ENCODE measurements at regions not wholly inside any gene's neighbourhood (a gene's known extent, or its start where the extent isn't known, plus 50 kb on each side); places are given as distances from the start of the nearest gene placed in this dataset.

DNA sequence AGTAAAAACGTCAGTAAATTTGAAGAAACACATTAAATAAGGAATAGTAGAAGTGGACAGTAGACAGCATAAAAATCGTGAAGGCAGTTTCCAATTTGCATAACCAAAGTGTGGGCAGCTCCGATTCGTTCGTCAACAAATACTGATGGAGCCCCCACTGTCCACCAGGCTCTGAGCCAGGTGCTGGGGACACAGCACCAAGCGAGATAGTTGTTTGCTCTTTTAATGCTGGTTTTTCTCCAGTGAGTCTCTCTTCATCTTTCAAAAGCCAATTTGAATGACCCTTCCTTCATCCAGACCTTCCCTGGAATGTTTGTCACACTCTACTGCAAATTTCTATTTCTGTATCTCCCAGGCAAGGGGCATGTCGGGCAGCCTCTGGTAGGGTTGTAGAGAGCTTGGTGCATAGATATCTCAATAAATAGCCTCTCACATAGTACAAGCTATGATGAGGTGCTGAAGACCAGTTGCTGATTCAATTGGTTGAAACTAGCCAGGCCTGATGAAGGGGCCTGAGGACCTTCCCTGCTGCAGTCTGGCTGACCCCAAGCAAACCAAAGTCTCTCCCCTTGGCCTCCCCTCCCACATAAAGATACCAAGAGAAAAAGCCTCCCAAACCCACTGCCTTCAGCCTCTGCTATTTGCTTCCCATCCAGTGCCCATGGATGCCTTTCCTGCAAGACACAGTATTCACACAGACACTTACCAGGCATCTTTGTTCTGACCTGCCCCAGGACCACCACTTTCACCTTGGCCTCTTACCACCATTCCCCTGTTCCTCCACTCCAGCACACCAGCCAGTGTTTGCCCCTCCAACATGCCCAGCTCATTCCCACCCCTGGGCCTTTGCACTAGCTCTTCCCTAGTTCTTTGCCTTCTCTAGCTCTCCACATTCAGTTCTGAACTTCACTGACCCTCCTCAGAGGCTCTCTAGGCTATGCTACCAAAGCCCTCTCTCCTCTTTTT, 125.2 kb downstream of the CEBPB start:
- Histone ChIP-seq H3K27me3 (ENCODE audit: insufficient read depth, low read length) (no peaks in the 10 kb centered on the region), H3K4me1 (ENCODE audit: insufficient read depth, low read length) (peaks cover 8% of the 10 kb centered on the region), H3K9me3 (ENCODE audit: low read depth, low read length) (no peaks in the 10 kb centered on the region), H3K4me3 (ENCODE audit: low read length) (no peak overlapping the region)

DNA sequence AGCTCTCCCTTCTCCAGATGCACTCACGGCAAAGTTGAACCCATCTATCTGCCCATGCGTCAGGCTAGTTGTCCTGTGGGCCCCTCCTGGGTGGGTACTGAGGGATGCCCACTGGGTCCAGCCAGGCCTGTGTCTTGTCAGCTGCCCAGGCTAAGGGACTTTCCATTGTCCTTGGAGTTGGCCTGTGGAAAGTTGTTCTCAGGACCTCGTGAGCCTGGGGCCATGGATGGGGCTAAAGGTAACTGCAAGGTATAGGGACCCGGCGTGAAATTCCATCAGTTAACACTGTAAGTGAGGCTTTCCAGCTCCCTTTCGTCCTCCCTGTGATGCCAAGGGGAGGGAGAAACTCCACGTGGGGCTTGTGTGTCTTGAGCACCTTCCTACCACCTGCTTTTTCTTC, 126.5 kb downstream of the CEBPB start:
- no peaks in the 10 kb centered on the region for H3K9me3 ChIP-seq (ENCODE audit: low read depth, low read length)
- peaks cover 8% of the 10 kb centered on the region for H3K4me1 ChIP-seq (ENCODE audit: insufficient read depth, low read length)
- no peak overlapping the region for H3K4me3 ChIP-seq (ENCODE audit: low read length)
- H3K27me3 ChIP-seq (ENCODE audit: insufficient read depth, low read length), result no peaks in the 10 kb centered on the region

DNA sequence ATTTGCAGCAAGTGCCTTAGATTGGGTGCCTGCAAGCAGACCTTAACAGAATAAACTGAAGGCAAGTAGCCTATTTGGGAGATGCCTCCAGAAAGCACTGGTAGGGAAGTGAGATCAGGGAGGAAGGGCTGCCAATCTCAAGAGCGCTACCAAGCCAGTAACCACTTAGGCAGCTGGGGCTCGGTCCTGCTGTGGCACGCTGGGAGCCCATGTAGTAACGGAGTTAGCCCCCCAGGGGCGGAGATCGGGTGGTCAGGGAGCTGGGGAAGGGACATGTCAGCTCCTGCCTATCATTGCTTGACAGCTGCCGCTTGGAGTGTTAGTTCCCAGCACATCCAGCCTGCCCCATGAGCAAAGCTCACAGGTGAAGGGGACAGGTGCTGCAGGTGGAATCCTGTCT, 127.0 kb downstream of the CEBPB start:
- peaks cover 8% of the 10 kb centered on the region for H3K4me1 ChIP-seq (ENCODE audit: insufficient read depth, low read length)
- H3K4me3 ChIP-seq (ENCODE audit: low read length), result no peak overlapping the region
- no peaks in the 10 kb centered on the region for H3K9me3 ChIP-seq (ENCODE audit: low read depth, low read length)
- no peaks in the 10 kb centered on the region for H3K27me3 ChIP-seq (ENCODE audit: insufficient read depth, low read length)

DNA sequence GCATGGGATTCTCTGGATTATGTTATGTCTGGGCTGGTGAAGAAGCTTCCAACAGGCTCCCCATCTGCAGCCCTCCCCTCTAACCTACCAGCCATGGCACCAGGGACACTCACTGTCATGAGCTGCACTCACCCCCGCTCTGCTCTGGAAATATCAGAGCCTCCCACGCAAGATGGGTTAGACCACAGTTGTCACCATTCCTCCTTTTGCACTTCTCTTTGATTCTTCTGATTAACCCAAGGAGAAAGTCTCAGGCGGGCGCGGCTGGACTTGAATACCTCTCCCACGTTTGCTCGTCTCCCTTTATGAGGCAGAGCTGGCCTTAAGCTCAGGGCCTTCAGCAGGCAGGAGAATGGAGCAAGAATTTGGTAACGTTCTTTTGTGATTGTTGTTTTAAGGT, 128.1 kb downstream of the CEBPB start:
- no peaks in the 10 kb centered on the region for H3K27me3 ChIP-seq (ENCODE audit: insufficient read depth, low read length)
- H3K4me1 ChIP-seq (ENCODE audit: insufficient read depth, low read length), result peaks cover 8% of the 10 kb centered on the region
- H3K9me3 ChIP-seq (ENCODE audit: low read depth, low read length), result no peaks in the 10 kb centered on the region
- no peak overlapping the region for H3K4me3 ChIP-seq (ENCODE audit: low read length)

DNA sequence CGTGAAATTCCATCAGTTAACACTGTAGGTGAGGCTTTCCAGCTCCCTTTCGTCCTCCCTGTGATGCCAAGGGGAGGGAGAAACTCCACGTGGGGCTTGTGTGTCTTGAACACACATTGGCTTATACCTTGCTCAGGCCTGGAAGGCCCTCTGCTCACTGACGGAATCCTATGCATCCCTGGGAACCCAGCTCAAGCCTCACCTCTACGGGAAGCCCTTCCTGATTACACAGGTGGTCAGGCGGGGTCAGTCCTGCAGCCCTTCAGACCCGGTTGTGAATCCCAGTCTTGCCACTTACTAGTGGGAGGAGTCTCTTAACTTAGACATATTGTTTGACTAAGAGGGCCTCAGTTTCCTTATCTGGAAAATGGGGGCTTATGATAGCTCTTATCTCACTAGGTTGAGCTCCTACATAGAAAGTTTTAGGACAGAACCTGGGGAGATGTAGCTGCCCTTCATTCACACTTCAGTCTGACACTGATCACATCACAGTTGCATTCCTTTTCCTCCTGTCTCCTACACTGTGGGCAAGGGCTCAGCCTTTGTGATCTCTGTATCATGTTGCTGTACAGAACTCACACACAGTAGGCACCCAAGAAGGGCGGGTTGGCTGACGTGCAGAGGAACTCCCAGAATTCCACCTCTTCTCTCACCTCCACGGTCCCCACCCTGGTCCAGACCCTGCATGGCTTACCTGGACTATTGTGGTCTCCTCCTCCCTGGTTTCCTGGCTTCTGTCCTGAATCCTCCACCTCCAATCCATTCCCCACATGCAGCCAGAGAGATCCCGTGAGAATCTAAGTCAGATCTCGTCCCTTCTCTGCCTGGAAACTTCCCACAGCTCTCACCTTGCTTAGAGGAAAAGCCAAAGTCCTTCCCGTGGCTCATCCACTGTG, 129.6 kb downstream of the CEBPB start:
- Histone ChIP-seq H3K4me1 (ENCODE audit: insufficient read depth, low read length) (peaks cover 12% of the 10 kb centered on the region), H3K9me3 (ENCODE audit: low read depth, low read length) (no peaks in the 10 kb centered on the region), H3K27me3 (ENCODE audit: insufficient read depth, low read length) (no peaks in the 10 kb centered on the region), H3K4me3 (ENCODE audit: low read length) (no peak overlapping the region)

DNA sequence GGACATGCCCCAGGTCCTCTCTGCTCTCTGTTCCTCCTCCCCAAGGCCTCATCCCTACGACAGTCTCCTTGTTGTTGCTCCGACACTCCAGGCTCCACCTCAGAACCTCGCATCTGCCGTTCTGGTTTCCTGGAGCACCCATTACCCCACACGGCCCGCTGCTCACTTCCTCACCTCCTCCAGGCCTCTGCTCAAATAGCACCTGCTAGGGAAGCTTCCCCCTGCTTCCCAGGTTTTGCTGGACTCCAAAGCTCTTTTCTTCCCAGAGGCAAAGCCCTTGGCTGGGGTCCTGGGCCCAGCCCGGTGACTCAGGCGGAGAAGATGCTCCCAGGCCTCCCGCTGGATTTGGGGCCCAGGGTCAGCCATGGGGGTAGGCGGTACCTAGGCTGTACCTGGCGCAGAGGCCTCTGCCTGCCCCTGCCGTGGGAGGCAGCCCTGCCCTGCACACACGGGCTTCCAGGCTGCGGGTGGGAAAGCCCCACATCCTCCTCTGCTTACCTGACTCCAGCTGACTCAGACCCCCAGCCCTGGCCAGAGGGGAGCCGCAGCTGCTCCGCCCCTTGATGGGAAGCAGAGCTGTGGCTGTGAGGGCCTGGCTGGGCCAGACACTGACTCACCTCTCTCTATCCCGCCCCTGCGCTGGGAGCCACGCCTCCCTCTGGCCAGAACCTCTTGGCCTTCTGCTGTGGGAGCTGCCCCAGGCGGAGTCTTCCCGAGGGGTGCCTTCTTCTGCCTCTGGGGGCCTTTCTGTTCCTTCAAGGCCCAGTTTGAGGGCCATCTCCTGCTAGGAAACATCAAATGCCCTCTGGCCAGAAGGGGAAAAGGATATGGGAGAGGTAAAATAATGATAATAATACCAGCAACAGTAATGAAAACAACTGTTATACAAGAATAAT, 130.5 kb downstream of the CEBPB start:
- peaks cover 12% of the 10 kb centered on the region for H3K4me1 ChIP-seq (ENCODE audit: insufficient read depth, low read length)
- H3K4me3 ChIP-seq (ENCODE audit: low read length), result no peak overlapping the region
- H3K9me3 ChIP-seq (ENCODE audit: low read depth, low read length), result no peaks in the 10 kb centered on the region
- H3K27me3 ChIP-seq (ENCODE audit: insufficient read depth, low read length), result no peaks in the 10 kb centered on the region

DNA sequence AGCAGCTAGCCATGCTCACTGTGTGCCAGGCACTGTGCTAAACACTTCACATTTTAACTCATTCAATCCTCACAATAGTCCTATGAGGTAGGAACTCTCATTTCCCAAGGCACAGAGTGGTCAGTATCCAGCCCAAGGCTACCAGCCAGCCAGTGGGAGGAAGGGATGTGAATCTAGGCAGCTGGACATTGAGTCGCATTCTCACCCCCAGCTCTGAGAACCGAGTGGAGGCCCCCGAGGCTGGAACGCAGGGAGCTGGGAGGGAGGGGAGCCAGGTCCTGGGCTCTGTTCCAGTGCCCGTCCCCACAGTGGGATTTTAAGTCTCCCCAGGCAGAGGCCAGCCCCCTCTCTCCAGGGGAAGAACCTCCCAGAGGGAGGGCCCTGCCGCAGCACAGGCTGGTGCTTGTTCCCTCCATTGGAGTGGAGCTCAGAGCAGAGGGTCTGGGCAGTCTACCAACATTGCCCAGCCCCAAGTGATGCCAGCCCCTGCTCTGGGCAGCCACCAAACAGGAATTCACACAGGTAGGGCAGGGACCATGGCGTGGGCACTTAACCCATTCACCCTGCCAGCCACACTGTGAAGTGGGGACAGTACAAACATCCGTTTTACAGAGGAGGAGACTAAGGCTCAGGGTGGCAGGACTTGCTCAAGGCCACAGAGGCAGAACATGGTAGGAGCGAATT, 131.3 kb downstream of the CEBPB start:
- no peaks in the 10 kb centered on the region for H3K27me3 ChIP-seq (ENCODE audit: insufficient read depth, low read length)
- H3K4me1 ChIP-seq (ENCODE audit: insufficient read depth, low read length), result peaks cover 12% of the 10 kb centered on the region
- no peaks in the 10 kb centered on the region for H3K9me3 ChIP-seq (ENCODE audit: low read depth, low read length)
- H3K4me3 ChIP-seq (ENCODE audit: low read length), result no peak overlapping the region

DNA sequence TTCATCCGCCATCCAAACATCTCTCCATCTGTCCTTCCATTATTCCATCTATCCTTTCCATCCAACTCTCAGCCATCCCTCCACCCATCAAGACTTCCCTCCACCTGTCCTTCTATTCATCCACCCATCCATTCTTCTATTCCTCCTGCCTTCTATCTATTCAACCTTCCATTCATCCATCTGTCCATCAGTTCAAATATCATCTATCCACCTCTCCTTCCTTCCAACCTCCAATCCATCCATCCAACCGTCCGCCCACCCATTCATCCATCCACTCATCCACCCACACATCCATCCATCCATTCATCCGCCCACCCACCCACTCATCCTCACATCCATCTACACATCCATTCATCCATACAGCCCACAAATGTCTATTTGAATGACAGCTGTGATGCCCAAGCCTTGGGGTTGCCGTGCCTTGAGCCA, 132.1 kb downstream of the CEBPB start:
- Histone ChIP-seq H3K4me3 (ENCODE audit: low read length) (no peak overlapping the region), H3K4me1 (ENCODE audit: insufficient read depth, low read length) (peaks cover 10% of the 10 kb centered on the region), H3K9me3 (ENCODE audit: low read depth, low read length) (no peaks in the 10 kb centered on the region), H3K27me3 (ENCODE audit: insufficient read depth, low read length) (no peaks in the 10 kb centered on the region)

DNA sequence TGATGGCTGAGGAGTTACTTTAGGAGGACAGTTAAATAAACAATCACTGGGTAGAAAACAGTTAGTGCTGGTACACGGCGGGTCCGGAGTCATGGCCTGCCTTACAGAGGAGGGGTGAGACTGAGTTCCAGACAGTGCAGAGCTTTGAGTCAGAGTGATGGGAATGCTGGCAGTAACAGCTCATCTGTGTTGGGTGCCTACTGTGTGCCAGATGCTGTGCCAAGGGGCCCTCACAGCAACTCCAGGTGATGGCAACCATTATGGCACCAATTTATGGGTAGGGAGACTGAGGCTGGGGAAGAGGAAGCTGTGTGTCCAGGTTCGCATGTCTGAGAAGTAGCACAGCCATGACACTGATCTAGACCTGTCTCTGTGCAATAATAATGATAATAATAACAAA, 132.6 kb downstream of the CEBPB start:
- Histone ChIP-seq H3K4me1 (ENCODE audit: insufficient read depth, low read length) (peaks cover 6% of the 10 kb centered on the region), H3K9me3 (ENCODE audit: low read depth, low read length) (no peaks in the 10 kb centered on the region), H3K27me3 (ENCODE audit: insufficient read depth, low read length) (no peaks in the 10 kb centered on the region), H3K4me3 (ENCODE audit: low read length) (no peak overlapping the region)

DNA sequence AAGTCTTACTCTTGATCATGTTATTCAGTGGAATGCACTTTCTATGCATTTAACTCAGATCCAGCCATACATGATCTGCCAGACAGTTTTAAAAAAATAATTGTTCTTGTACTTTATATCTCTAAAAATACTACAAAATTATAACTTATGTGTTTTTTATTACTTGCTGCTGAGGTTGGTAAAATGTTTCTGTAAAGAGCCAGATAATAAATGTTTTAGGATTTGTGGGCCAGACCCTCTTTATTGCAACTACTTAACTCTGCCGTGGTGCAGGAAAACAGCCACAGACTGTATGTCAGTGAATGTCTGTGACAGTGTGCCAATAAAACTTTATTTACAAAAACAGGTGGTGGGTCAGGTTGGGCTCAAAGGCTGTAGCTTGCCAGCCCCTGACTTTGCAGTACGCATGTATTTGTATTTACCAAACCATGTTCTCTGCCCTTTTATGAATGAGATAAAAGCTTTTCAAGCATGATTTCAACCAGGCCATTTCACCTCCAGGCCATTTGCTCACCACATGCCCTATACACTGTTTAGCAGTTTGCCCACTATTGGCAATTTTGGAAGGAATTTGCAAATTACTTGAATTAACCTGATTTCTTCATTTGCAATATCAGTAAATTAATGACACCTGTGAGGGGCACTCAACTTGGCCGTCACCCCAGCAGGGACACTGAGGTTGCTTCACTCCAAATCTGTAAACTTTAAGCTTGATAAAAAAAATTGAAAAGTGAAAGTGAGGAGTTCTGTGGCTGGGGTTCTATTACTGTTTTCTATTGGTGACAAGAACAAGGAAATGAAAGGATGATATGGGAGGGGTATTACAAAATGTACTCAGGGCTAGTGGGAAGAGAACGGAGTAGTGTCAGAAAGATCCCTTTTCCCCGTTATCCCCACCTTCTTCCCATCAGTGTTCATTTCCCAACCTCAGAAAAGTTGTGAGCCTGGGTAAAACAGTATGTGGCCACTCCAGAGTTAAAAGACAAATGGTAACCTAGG, 133.4 kb downstream of the CEBPB start:
- Histone ChIP-seq H3K4me1 (ENCODE audit: insufficient read depth, low read length) (peaks cover 6% of the 10 kb centered on the region), H3K4me3 (ENCODE audit: low read length) (no peak overlapping the region), H3K27me3 (ENCODE audit: insufficient read depth, low read length) (no peaks in the 10 kb centered on the region), H3K9me3 (ENCODE audit: low read depth, low read length) (no peaks in the 10 kb centered on the region)

DNA sequence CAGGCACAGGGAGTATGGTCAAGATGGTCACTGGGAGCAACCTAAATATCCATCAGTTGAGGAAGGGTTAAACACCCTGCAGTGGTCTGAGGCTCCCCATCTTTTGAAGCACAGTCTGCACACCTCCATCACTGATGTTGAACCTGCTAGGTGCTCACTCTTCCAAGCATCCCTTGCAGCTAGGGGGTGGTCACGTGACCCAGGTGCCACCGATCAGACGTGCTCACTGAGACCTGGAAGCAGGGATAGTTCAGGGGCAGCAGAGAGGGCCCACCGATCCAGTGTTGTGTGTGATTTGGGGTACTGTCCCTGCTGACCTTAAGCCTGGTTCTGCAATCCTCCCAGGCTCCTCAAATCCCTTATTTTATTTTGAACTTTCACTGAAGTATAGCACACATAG, 134.6 kb downstream of the CEBPB start:
- Histone ChIP-seq H3K4me3 (ENCODE audit: low read length) (no peak overlapping the region), H3K4me1 (ENCODE audit: insufficient read depth, low read length) (peaks cover 6% of the 10 kb centered on the region), H3K9me3 (ENCODE audit: low read depth, low read length) (no peaks in the 10 kb centered on the region), H3K27me3 (ENCODE audit: insufficient read depth, low read length) (no peaks in the 10 kb centered on the region)

DNA sequence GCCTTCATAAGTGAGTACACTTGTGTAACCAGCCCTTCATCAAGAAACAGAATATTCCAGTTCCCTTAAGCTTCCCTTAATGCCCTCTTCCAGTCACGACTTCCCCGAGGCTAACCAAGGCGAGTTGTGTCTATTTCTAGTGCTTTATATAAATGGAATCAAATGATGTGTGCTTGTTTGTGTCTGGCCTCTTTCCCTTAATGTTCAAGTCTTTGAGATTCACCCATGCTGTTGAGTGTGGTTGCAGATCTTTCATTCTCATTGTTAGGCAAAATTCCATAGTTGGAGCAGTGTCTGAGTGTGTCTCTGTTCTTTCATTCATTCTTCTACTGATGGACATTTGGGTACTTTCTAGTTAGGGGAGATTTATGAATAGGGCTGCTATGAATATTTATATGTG, 135.0 kb downstream of the CEBPB start:
- H3K27me3 ChIP-seq (ENCODE audit: insufficient read depth, low read length), result no peaks in the 10 kb centered on the region
- H3K4me3 ChIP-seq (ENCODE audit: low read length), result no peak overlapping the region
- no peaks in the 10 kb centered on the region for H3K9me3 ChIP-seq (ENCODE audit: low read depth, low read length)
- peaks cover 10% of the 10 kb centered on the region for H3K4me1 ChIP-seq (ENCODE audit: insufficient read depth, low read length)

DNA sequence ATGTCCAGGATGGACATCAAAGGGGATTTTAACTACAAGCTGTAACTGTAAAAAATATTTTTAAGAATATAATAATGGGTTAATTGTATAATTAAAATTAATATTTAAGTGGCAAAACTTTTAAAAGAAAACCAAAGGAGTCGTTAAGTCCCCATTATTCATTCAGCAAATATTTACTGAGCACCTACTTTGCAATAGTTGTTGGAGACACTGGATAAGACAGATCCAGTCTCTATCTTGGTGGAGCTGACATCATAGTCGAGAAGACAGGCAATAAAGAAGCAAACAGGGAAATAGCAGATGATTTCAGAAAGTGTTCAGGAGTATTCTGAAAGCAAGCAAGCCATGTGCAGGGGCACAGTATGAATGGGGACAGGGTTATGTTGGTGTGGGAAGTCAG, 137.0 kb downstream of the CEBPB start:
- H3K4me3 ChIP-seq (ENCODE audit: low read length), result no peak overlapping the region
- H3K27me3 ChIP-seq (ENCODE audit: insufficient read depth, low read length), result no peaks in the 10 kb centered on the region
- H3K9me3 ChIP-seq (ENCODE audit: low read depth, low read length), result no peaks in the 10 kb centered on the region
- peaks cover 28% of the 10 kb centered on the region for H3K4me1 ChIP-seq (ENCODE audit: insufficient read depth, low read length)
